HEK293T (cell line): ENCODE measurements at regions not wholly inside any gene's neighbourhood (a gene's known extent, or its start where the extent isn't known, plus 50 kb on each side); places are given as distances from the start of the nearest gene placed in this dataset.

ENCODE experiments used
- CTCF ChIA-PET: fragments of 350-600 bp; formaldehyde crosslinking; extraction: SDS; loops from one replicate; lab custom pipeline; 2021; ENCODE audit warnings: antibody characterized with exemption, inconsistent platforms; lab: Yijun Ruan, JAX
- POLR2A ChIA-PET: fragments of 350-600 bp; formaldehyde crosslinking; extraction: SDS; loops from one replicate; lab custom pipeline; 2020; ENCODE audit warnings: antibody characterized with exemption, inconsistent platforms; lab: Yijun Ruan, JAX
- DNase-seq: peaks from one replicate; pipeline ENCODE4 v3.0.0; 2012; ENCODE audit warnings: mixed read lengths; ENCODE audit errors: extremely low spot score
- ARNT ChIP-seq: fragments of 450-650 bp; IDR thresholded peaks from 2 replicates; pipeline ENCODE4 v1.6.1; 2017; ENCODE audit warnings: mild to moderate bottlenecking
- BHLHE40 ChIP-seq: fragments of 450-650 bp; IDR thresholded peaks from 2 replicates; pipeline ENCODE4 v1.6.1; 2016; ENCODE audit warnings: mild to moderate bottlenecking, moderate library complexity, borderline replicate concordance
- CTBP1 ChIP-seq: fragments of 450-650 bp; IDR thresholded peaks from 2 replicates; pipeline ENCODE4 v1.6.1; 2016; ENCODE audit warnings: borderline replicate concordance
- ELF4 ChIP-seq: fragments of 450-650 bp; IDR thresholded peaks from 2 replicates; pipeline ENCODE4 v1.6.1; 2017; ENCODE audit warnings: antibody characterized with exemption
- FOXA1 ChIP-seq: fragments of 450-650 bp; IDR thresholded peaks from 2 replicates; pipeline ENCODE4 v1.6.1; 2016; ENCODE audit warnings: mild to moderate bottlenecking
- FOXK2 ChIP-seq: fragments of 450-650 bp; IDR thresholded peaks from 2 replicates; pipeline ENCODE4 v1.6.1; 2016; ENCODE audit warnings: mild to moderate bottlenecking
- FOXM1 ChIP-seq: fragments of 450-650 bp; IDR thresholded peaks from 2 replicates; pipeline ENCODE4 v1.6.1; 2017; ENCODE audit warnings: mild to moderate bottlenecking, borderline replicate concordance
- HDGF ChIP-seq: fragments of 450-650 bp; IDR thresholded peaks from 2 replicates; pipeline ENCODE4 v1.6.1; 2017; ENCODE audit warnings: antibody characterized with exemption, borderline replicate concordance
- L3MBTL2 ChIP-seq: fragments of 450-650 bp; conservative IDR thresholded peaks from 2 replicates; pipeline ENCODE4 v1.6.1; 2016; ENCODE audit warnings: mild to moderate bottlenecking
- LEF1 ChIP-seq: fragments of 450-650 bp; IDR thresholded peaks from 2 replicates; pipeline ENCODE4 v1.6.1; 2017; ENCODE audit warnings: mild to moderate bottlenecking, borderline replicate concordance
- NFRKB ChIP-seq: fragments of 450-650 bp; IDR thresholded peaks from 2 replicates; pipeline ENCODE4 v1.6.1; 2016; ENCODE audit warnings: mild to moderate bottlenecking, moderate library complexity
- PKNOX1 ChIP-seq: fragments of 450-650 bp; IDR thresholded peaks from 2 replicates; pipeline ENCODE4 v1.6.1; 2016
- SP1 ChIP-seq: fragments of 450-650 bp; IDR thresholded peaks from 2 replicates; pipeline ENCODE4 v1.6.1; 2017
- SUZ12 ChIP-seq: fragments of 450-650 bp; IDR thresholded peaks from 2 replicates; pipeline ENCODE4 v1.6.1; 2016; ENCODE audit warnings: mild to moderate bottlenecking
- TARDBP ChIP-seq: fragments of 450-650 bp; IDR thresholded peaks from 2 replicates; pipeline ENCODE4 v1.6.1; 2016
- ZNF384 ChIP-seq: fragments of 450-650 bp; IDR thresholded peaks from 2 replicates; pipeline ENCODE4 v1.6.1; 2016

GRCh38 chr12:125835852-125836251 lies 770.6 kb downstream of the AACS start:
- CTCF ChIA-PET = no interaction called here
- DNase-seq = no peak
- POLR2A ChIA-PET = no interaction called here
- no peak for TF ChIP-seq SP1
- TF ChIP-seq ARNT = no peak
- no peak for TF ChIP-seq CTBP1
- no peak for TF ChIP-seq FOXA1
- no peak for TF ChIP-seq FOXK2
- no peak for TF ChIP-seq ZNF384
- TF ChIP-seq NFRKB = no peak
- no peak for TF ChIP-seq ELF4
- no peak for TF ChIP-seq LEF1
- TF ChIP-seq TARDBP = no peak
- TF ChIP-seq PKNOX1 = no peak
- no peak for TF ChIP-seq L3MBTL2

- TF ChIP-seq NFRKB (no peak), FOXK2 (no peak)
- POLR2A ChIA-PET = no interaction called here
Measured at GRCh38 chr12:125836647-125837046, 771.4 kb downstream of the AACS start.

GRCh38 chr12:125841332-125841731 lies 776.1 kb downstream of the AACS start:
- TF ChIP-seq HDGF (no peak), SUZ12 (no peak), NFRKB (no peak), FOXM1 (no peak), CTBP1 (no peak), ZNF384 (no peak), PKNOX1 (no peak), LEF1 (no peak), SP1 (no peak), FOXA1 (no peak), FOXK2 (no peak), TARDBP (no peak)
- no peak for DNase-seq
- ChIA-PET POLR2A (no interaction called here), CTCF (no interaction called here)

More at GRCh38 chr12:125836647-125837046, 771.4 kb downstream of the AACS start:
- DNase-seq = no peak
- CTCF ChIA-PET = no interaction called here

GRCh38 chr12:125852116-125852515 lies 786.9 kb downstream of the AACS start:
- POLR2A ChIA-PET = no interaction called here
- CTCF ChIA-PET = no interaction called here
- TF ChIP-seq HDGF (no peak), FOXK2 (no peak)
- no peak for DNase-seq

GRCh38 chr12:125852679-125853078 lies 787.4 kb downstream of the AACS start:
- DNase-seq = no peak
- ChIA-PET POLR2A (no interaction called here), CTCF (no interaction called here)
- no peak for TF ChIP-seq FOXA1
- TF ChIP-seq ELF4 = no peak
- TF ChIP-seq PKNOX1 = no peak
- TF ChIP-seq CTBP1 = no peak
- no peak for TF ChIP-seq SP1
- no peak for TF ChIP-seq FOXM1
- TF ChIP-seq L3MBTL2 = no peak
- no peak for TF ChIP-seq ZNF384

- POLR2A ChIA-PET = no interaction called here
- no peak for DNase-seq
- CTCF ChIA-PET = no interaction called here
- TF ChIP-seq FOXA1 (no peak), TARDBP (no peak), L3MBTL2 (no peak), PKNOX1 (no peak), SUZ12 (no peak), FOXK2 (no peak), LEF1 (no peak)
Measured at GRCh38 chr12:125853670-125854069, 788.4 kb downstream of the AACS start.

GRCh38 chr12:125856366-125856765 lies 791.1 kb downstream of the AACS start:
- POLR2A ChIA-PET = no interaction called here
- CTCF ChIA-PET = no interaction called here
- DNase-seq = no peak
- TF ChIP-seq CTBP1 = no peak
- no peak for TF ChIP-seq NFRKB
- no peak for TF ChIP-seq ARNT
- TF ChIP-seq SP1 = no peak
- no peak for TF ChIP-seq PKNOX1
- TF ChIP-seq BHLHE40 = no peak
- no peak for TF ChIP-seq HDGF
- TF ChIP-seq TARDBP = no peak
